A673 (cell line): ENCODE measurements at regions not wholly inside any gene's neighbourhood (a gene's known extent, or its start where the extent isn't known, plus 50 kb on each side); places are given as distances from the start of the nearest gene placed in this dataset.

Source experiments
- BruUV-seq: library from RNA; stranded (reverse); fragments of 400-500 nt; replicated peaks from 2 replicates; lab custom pipeline; 2021; lab: Mats Ljungman, UMichigan
- CTCF ChIA-PET: fragments of 300-600 bp; sonication (Branson Sonifier 250); formaldehyde crosslinking; loops from one replicate; lab custom pipeline; 2022; ENCODE audit warnings: antibody characterized with exemption; lab: Charles Lee
- POLR2A ChIA-PET: fragments of 300-600 bp; sonication (Branson Sonifier 250); formaldehyde crosslinking; loops from one replicate; lab custom pipeline; 2022; ENCODE audit warnings: antibody characterized with exemption; ENCODE audit not compliant: low non-redundant PET; lab: Charles Lee
- DNase-seq: peaks from one replicate; pipeline ENCODE4 v3.0.0-alpha.2; 2015; ENCODE audit warnings: low spot score
- H3K27ac ChIP-seq: fragments of 200-600 bp; sonication (generic); 2 replicates; pipeline ENCODE4 v1.5.1; 2016; ENCODE audit warnings: mixed run types, low read depth, mild to moderate bottlenecking, mixed read lengths, antibody characterized with exemption, low read length; ENCODE audit not compliant: poor library complexity, severe bottlenecking
- H3K27me3 ChIP-seq: fragments of 200-600 bp; sonication (generic); replicated peaks from 2 replicates; pipeline ENCODE4 v1.6.1; 2017; ENCODE audit warnings: mixed run types, low read depth, mild to moderate bottlenecking, mixed read lengths, antibody characterized with exemption, low read length; ENCODE audit not compliant: insufficient read depth, poor library complexity
- H3K36me3 ChIP-seq: fragments of 200-600 bp; sonication (generic); 2 replicates; pipeline ENCODE4 v1.6.1; 2016; ENCODE audit warnings: mixed run types, mild to moderate bottlenecking, mixed read lengths, antibody characterized with exemption, low read length; ENCODE audit not compliant: insufficient read depth, poor library complexity, severe bottlenecking
- H3K4me1 ChIP-seq: fragments of 200-600 bp; sonication (generic); 2 replicates; pipeline ENCODE4 v1.6.1; 2017; ENCODE audit warnings: mixed run types, mild to moderate bottlenecking, mixed read lengths, antibody characterized with exemption, low read length; ENCODE audit not compliant: insufficient read depth, poor library complexity, severe bottlenecking
- H3K4me3 ChIP-seq: fragments of 200-600 bp; sonication (generic); 2 replicates; pipeline ENCODE4 v1.5.1; 2016; ENCODE audit warnings: low read depth, mixed run types, mild to moderate bottlenecking, mixed read lengths, low read length; ENCODE audit not compliant: poor library complexity, severe bottlenecking
- H3K9me3 ChIP-seq: fragments of 200-600 bp; sonication (generic); 2 replicates; pipeline ENCODE4 v1.6.1; 2016; ENCODE audit warnings: mixed run types, low read depth, mild to moderate bottlenecking, mixed read lengths, antibody characterized with exemption, low read length; ENCODE audit not compliant: poor library complexity, severe bottlenecking
- CTCF ChIP-seq: fragments of 300-800, 200-600 bp; sonication (generic); conservative IDR thresholded peaks from 2 replicates; pipeline ENCODE4 v1.5.1; 2017; ENCODE audit warnings: low read depth, mild to moderate bottlenecking, antibody characterized with exemption, low read length, moderate library complexity, mixed read lengths
- EZH2 ChIP-seq: fragments of 200-600 bp; sonication (generic); IDR thresholded peaks from 2 replicates; pipeline ENCODE4 v1.6.1; 2017; ENCODE audit warnings: borderline replicate concordance, low read depth, mild to moderate bottlenecking, mixed read lengths, antibody characterized with exemption, low read length; ENCODE audit not compliant: poor library complexity, severe bottlenecking
- intact Hi-C: fragments of 100-400 bp; cut with micrococcal nuclease; formaldehyde crosslinking; loops from one replicate; pipeline ENCODE4 v1.10.0; 2022; ENCODE audit not compliant: unreplicated experiment

- intact Hi-C loops, result loop anchor here (10.0 kb wide), 1 partner anchor 63 kb away; no protein-coding TSS in a partner anchor
- no TSS peak for BruUV-seq
- DNase-seq, result no peak
- no peak overlapping the region for H3K4me3 ChIP-seq
- H3K36me3 ChIP-seq, result no peaks in the 10 kb centered on the region
- ChIA-PET POLR2A (no interaction called here), CTCF (no interaction called here)
- H3K27me3 ChIP-seq, result no peaks in the 10 kb centered on the region
- TF ChIP-seq CTCF, result no peak
- no peak for TF ChIP-seq EZH2
- no peak overlapping the region for H3K27ac ChIP-seq
- H3K9me3 ChIP-seq, result peaks cover 12% of the 10 kb centered on the region
- H3K4me1 ChIP-seq, result no peaks in the 10 kb centered on the region
Observed at GRCh38 chr7:381211-382042, 91.5 kb downstream of the FOXL3 start.

- intact Hi-C loops, result loop anchor here (10.0 kb wide), 1 partner anchor 63 kb away; no protein-coding TSS in a partner anchor
Observed at GRCh38 chr7:382043-382400, 92.1 kb downstream of the FOXL3 start.

GRCh38 chr7:386385-386784 lies 96.4 kb downstream of the FOXL3 start:
- ChIA-PET POLR2A (no interaction called here), CTCF (no interaction called here)
- Histone ChIP-seq H3K9me3 (peaks cover 12% of the 10 kb centered on the region), H3K27me3 (no peaks in the 10 kb centered on the region), H3K4me1 (no peaks in the 10 kb centered on the region), H3K36me3 (no peaks in the 10 kb centered on the region), H3K4me3 (no peak overlapping the region), H3K27ac (no peak overlapping the region)
- no TSS peak for BruUV-seq
- intact Hi-C loops, result loop anchor here (10.0 kb wide), 1 partner anchor 58 kb away; no protein-coding TSS in a partner anchor
- TF ChIP-seq EZH2 (no peak), CTCF (no peak)
- no peak for DNase-seq

More at GRCh38 chr7:382043-382400, 92.1 kb downstream of the FOXL3 start:
- Histone ChIP-seq H3K27ac (no peak overlapping the region), H3K36me3 (no peaks in the 10 kb centered on the region), H3K9me3 (peaks cover 12% of the 10 kb centered on the region), H3K4me1 (no peaks in the 10 kb centered on the region), H3K27me3 (no peaks in the 10 kb centered on the region), H3K4me3 (no peak overlapping the region)
- no TSS peak for BruUV-seq
- POLR2A ChIA-PET, result no interaction called here
- DNase-seq, result no peak
- CTCF ChIA-PET, result interaction anchor here (0.5 kb wide), 1 partner anchor 250 kb away, joined by 3 read pairs; no protein-coding TSS in a partner anchor
- TF ChIP-seq EZH2, result no peak
